Neutrophil (primary cell): ENCODE measurements at regions not wholly inside any gene's neighbourhood (a gene's known extent, or its start where the extent isn't known, plus 50 kb on each side); places are given as distances from the start of the nearest gene placed in this dataset.
"Not testable (repeated sequence)": the region's sequence is repeated elsewhere in the genome, so short reads cannot be mapped to it uniquely, and the experiment has no call there.

Experiments
- H3K27ac ChIP-seq: fragments of 200-600 bp; sonication (generic); 2 replicates; pipeline ENCODE4 v1.5.1; 2016; ENCODE audit warnings: mild to moderate bottlenecking, moderate library complexity
- H3K27me3 ChIP-seq: fragments of 200-600 bp; sonication (generic); 2 replicates; pipeline ENCODE4 v1.6.0; 2016; ENCODE audit warnings: mild to moderate bottlenecking
- H3K36me3 ChIP-seq: fragments of 200-600 bp; sonication (generic); 2 replicates; pipeline ENCODE4 v1.5.1; 2017
- H3K4me1 ChIP-seq, 2 experiments: fragments of 200-600 bp in 1 of 2; sonication (generic) in 1 of 2; 1 replicate in 1 of 2; 2 replicates in 1 of 2; pipeline versions ENCODE4 v1.5.1 to v1.6.1; 2013 to 2016; ENCODE audit warnings: low read depth in 1 of 2, low read length in 1 of 2, mild to moderate bottlenecking in 1 of 2, moderate library complexity in 1 of 2; ENCODE audit not compliant: control insufficient read depth in 1 of 2, insufficient read depth in 1 of 2
- H3K4me3 ChIP-seq, 2 experiments: fragments of 200-600 bp in 1 of 2; sonication (generic) in 1 of 2; 1 replicate in 1 of 2; 2 replicates in 1 of 2; pipeline ENCODE4 v1.5.1; 2013 to 2016; ENCODE audit warnings: low read depth in 1 of 2, low read length in 1 of 2, mild to moderate bottlenecking in 1 of 2, moderate library complexity in 1 of 2
- H3K9me3 ChIP-seq: fragments of 200-600 bp; sonication (generic); 2 replicates; pipeline ENCODE4 v1.5.1; 2016
- CTCF ChIP-seq: fragments of 200-600 bp; sonication (generic); IDR thresholded peaks from 2 replicates; pipeline ENCODE4 v1.5.1; 2016; ENCODE audit warnings: antibody characterized with exemption

GRCh38 chr2:234881413-234882241, 70.2 kb upstream of the SH3BP4 start:
- Histone ChIP-seq H3K27ac (no peak overlapping the region), H3K9me3 (no peaks in the 10 kb centered on the region), H3K4me1 (no peaks in the 10 kb centered on the region), H3K36me3 (no peaks in the 10 kb centered on the region), H3K27me3 (no peaks in the 10 kb centered on the region), H3K4me3 (no peak overlapping the region)
- no peak for TF ChIP-seq CTCF

GRCh38 chr2:234880551-234881211, 71.1 kb upstream of the SH3BP4 start:
- TF ChIP-seq CTCF, result no peak
- Histone ChIP-seq H3K4me1 (no peaks in the 10 kb centered on the region), H3K4me3 (no peak overlapping the region), H3K27ac (no peak overlapping the region), H3K9me3 (no peaks in the 10 kb centered on the region), H3K36me3 (no peaks in the 10 kb centered on the region), H3K27me3 (no peaks in the 10 kb centered on the region)

GRCh38 chr2:234879671-234880455, 72.0 kb upstream of the SH3BP4 start:
- no peak overlapping the region for H3K27ac ChIP-seq
- H3K9me3 ChIP-seq, result no peaks in the 10 kb centered on the region
- no peaks in the 10 kb centered on the region for H3K36me3 ChIP-seq
- no peak for TF ChIP-seq CTCF
- H3K27me3 ChIP-seq, result no peaks in the 10 kb centered on the region
- no peaks in the 10 kb centered on the region for H3K4me1 ChIP-seq
- no peak overlapping the region for H3K4me3 ChIP-seq

GRCh38 chr2:234876621-234877020, 75.2 kb upstream of the SH3BP4 start:
- not testable (repeated sequence) for H3K4me1 ChIP-seq, H3K36me3 ChIP-seq, H3K27me3 ChIP-seq, H3K4me3 ChIP-seq, H3K27ac ChIP-seq, H3K9me3 ChIP-seq

GRCh38 chr2:234874347-234875046, 77.3 kb upstream of the SH3BP4 start:
- H3K4me1 ChIP-seq, result no peaks in the 10 kb centered on the region
- H3K9me3 ChIP-seq, result no peaks in the 10 kb centered on the region
- H3K36me3 ChIP-seq, result no peaks in the 10 kb centered on the region
- H3K27ac ChIP-seq, result no peak overlapping the region
- TF ChIP-seq CTCF, result no peak
- no peak overlapping the region for H3K4me3 ChIP-seq
- H3K27me3 ChIP-seq, result no peaks in the 10 kb centered on the region
